Activated CD8-positive, alpha-beta T cell treated with anti-CD3 and anti-CD28 coated beads for 36 hours (primary cell): ENCODE measurements at regions not wholly inside any gene's neighbourhood (a gene's known extent, or its start where the extent isn't known, plus 50 kb on each side); places are given as distances from the start of the nearest gene placed in this dataset.

ENCODE experiments used
- ATAC-seq: fragments of 200-7000 bp; cut with Tn5 transposase; one replicate; pipeline ENCODE4 v1.10.0; 2021; ENCODE audit warnings: mild to moderate bottlenecking, moderate library complexity
- CTCF ChIA-PET: fragments of 350-600 bp; sonication (Branson Sonifier 250); formaldehyde crosslinking; loops from one replicate; lab custom pipeline; 2021; ENCODE audit warnings: antibody characterized with exemption; lab: Charles Lee
- POLR2A ChIA-PET: fragments of 350-600 bp; sonication (Branson Sonifier 250); formaldehyde crosslinking; loops from one replicate; lab custom pipeline; 2021; ENCODE audit warnings: antibody characterized with exemption; lab: Charles Lee
- DNase-seq: peaks from one replicate; pipeline ENCODE4 v3.0.0-alpha.2; 2020
- H3K27ac Mint-ChIP-seq: one replicate; pipeline ENCODE4 v1.8.0; 2021; ENCODE audit warnings: mild to moderate bottlenecking, mixed read lengths
- H3K27me3 Mint-ChIP-seq: one replicate; pipeline ENCODE4 v1.8.0; 2021; ENCODE audit warnings: mixed read lengths
- H3K36me3 Mint-ChIP-seq: one replicate; pipeline ENCODE4 v1.8.0; 2021; ENCODE audit warnings: low read depth, mixed read lengths
- H3K4me1 Mint-ChIP-seq: one replicate; pipeline ENCODE4 v1.8.0; 2021; ENCODE audit warnings: low read depth, mixed read lengths
- H3K4me3 Mint-ChIP-seq: one replicate; pipeline ENCODE4 v1.8.0; 2021; ENCODE audit warnings: mild to moderate bottlenecking, moderate library complexity, mixed read lengths
- H3K9me3 Mint-ChIP-seq: one replicate; pipeline ENCODE4 v1.8.0; 2021; ENCODE audit warnings: mixed read lengths
- intact Hi-C: fragments of 100-400 bp; cut with micrococcal nuclease; formaldehyde crosslinking; loops from one replicate; pipeline ENCODE4 v1.10.0; 2022
- TF ChIP-seq, protein P1 (sequence below): fragments of 200-600 bp; IDR thresholded peaks from one replicate; pipeline ENCODE4 v1.8.0; 2022; ENCODE audit warnings: antibody characterized with exemption, mild to moderate bottlenecking

DNA sequence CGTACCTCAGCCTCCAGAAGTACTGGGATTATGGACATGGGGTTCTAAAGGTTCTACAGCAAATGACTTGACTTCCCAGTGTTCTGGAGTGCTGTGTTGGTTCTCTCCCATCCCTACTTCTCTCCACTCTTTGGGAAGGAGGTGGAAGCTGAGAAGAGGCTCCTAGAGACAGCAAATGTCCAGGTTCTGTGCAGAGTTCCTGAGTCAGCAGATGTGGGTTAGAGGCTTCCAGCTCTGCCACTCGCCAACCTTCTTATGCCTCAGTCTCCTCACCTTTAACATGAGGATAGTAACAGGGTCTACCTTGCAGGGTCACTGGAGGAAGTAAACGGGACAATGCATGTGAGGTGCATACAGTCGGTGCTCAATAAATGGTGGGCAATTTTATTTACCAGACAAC lies 80.5 kb upstream of the VSTM2B start:
- H3K9me3 Mint-ChIP-seq: no peaks in the 10 kb centered on the region
- intact Hi-C loops: no loop called here
- no peak overlapping the region for H3K27ac Mint-ChIP-seq
- ChIA-PET POLR2A (no interaction called here), CTCF (no interaction called here)
- DNase-seq (no peak), ATAC-seq (no peak)
- TF ChIP-seq, protein P1, sequence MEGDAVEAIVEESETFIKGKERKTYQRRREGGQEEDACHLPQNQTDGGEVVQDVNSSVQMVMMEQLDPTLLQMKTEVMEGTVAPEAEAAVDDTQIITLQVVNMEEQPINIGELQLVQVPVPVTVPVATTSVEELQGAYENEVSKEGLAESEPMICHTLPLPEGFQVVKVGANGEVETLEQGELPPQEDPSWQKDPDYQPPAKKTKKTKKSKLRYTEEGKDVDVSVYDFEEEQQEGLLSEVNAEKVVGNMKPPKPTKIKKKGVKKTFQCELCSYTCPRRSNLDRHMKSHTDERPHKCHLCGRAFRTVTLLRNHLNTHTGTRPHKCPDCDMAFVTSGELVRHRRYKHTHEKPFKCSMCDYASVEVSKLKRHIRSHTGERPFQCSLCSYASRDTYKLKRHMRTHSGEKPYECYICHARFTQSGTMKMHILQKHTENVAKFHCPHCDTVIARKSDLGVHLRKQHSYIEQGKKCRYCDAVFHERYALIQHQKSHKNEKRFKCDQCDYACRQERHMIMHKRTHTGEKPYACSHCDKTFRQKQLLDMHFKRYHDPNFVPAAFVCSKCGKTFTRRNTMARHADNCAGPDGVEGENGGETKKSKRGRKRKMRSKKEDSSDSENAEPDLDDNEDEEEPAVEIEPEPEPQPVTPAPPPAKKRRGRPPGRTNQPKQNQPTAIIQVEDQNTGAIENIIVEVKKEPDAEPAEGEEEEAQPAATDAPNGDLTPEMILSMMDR: no peak
- H3K36me3 Mint-ChIP-seq: no peaks in the 10 kb centered on the region
- H3K27me3 Mint-ChIP-seq: peaks cover 2% of the 10 kb centered on the region
- no peak overlapping the region for H3K4me3 Mint-ChIP-seq
- H3K4me1 Mint-ChIP-seq: no peaks in the 10 kb centered on the region

GRCh38 chr19:29446361-29446760 lies 79.4 kb upstream of the VSTM2B start:
- TF ChIP-seq, protein P1: no peak
- intact Hi-C loops: no loop called here
- ChIA-PET CTCF (no interaction called here), POLR2A (no interaction called here)
- no peaks in the 10 kb centered on the region for H3K36me3 Mint-ChIP-seq
- no peak overlapping the region for H3K27ac Mint-ChIP-seq
- ATAC-seq (no peak), DNase-seq (no peak)
- no peaks in the 10 kb centered on the region for H3K9me3 Mint-ChIP-seq
- H3K4me1 Mint-ChIP-seq: no peaks in the 10 kb centered on the region
- H3K27me3 Mint-ChIP-seq: peaks cover 2% of the 10 kb centered on the region
- H3K4me3 Mint-ChIP-seq: no peak overlapping the region

GRCh38 chr19:29448046-29448445 lies 77.7 kb upstream of the VSTM2B start:
- DNase-seq (no peak), ATAC-seq (no peak)
- H3K4me3 Mint-ChIP-seq: no peak overlapping the region
- TF ChIP-seq, protein P1: no peak
- no peaks in the 10 kb centered on the region for H3K36me3 Mint-ChIP-seq
- H3K27ac Mint-ChIP-seq: no peak overlapping the region
- ChIA-PET CTCF (no interaction called here), POLR2A (no interaction called here)
- peaks cover 13% of the 10 kb centered on the region for H3K27me3 Mint-ChIP-seq
- no peaks in the 10 kb centered on the region for H3K4me1 Mint-ChIP-seq
- no peaks in the 10 kb centered on the region for H3K9me3 Mint-ChIP-seq
- intact Hi-C loops: no loop called here

- Mint-ChIP-seq H3K9me3 (no peaks in the 10 kb centered on the region), H3K4me3 (no peak overlapping the region), H3K4me1 (no peaks in the 10 kb centered on the region), H3K27ac (no peak overlapping the region), H3K36me3 (no peaks in the 10 kb centered on the region), H3K27me3 (peaks cover 13% of the 10 kb centered on the region)
- TF ChIP-seq, protein P1: no peak
- intact Hi-C loops: no loop called here
- ATAC-seq (no peak), DNase-seq (no peak)
- POLR2A ChIA-PET: interaction anchor here (0.9 kb wide), 1 partner anchor 8 kb away, joined by 3 read pairs; no protein-coding TSS in a partner anchor
- CTCF ChIA-PET: no interaction called here
Measured at GRCh38 chr19:29449371-29449770, 76.4 kb upstream of the VSTM2B start.

- intact Hi-C loops: no loop called here
Measured at GRCh38 chr19:29450306-29450705, 75.5 kb upstream of the VSTM2B start.

More at GRCh38 chr19:29450306-29450705, 75.5 kb upstream of the VSTM2B start:
- Mint-ChIP-seq H3K36me3 (no peaks in the 10 kb centered on the region), H3K4me3 (no peak overlapping the region), H3K9me3 (no peaks in the 10 kb centered on the region), H3K4me1 (no peaks in the 10 kb centered on the region), H3K27ac (no peak overlapping the region), H3K27me3 (peaks cover 12% of the 10 kb centered on the region)
- ChIA-PET CTCF (no interaction called here), POLR2A (no interaction called here)
- no peak for DNase-seq
- no peak for ATAC-seq
- TF ChIP-seq, protein P1: no peak
